Chondrocyte (in vitro differentiated cells): ENCODE measurements at regions not wholly inside any gene's neighbourhood (a gene's known extent, or its start where the extent isn't known, plus 50 kb on each side); places are given as distances from the start of the nearest gene placed in this dataset.

Experiments
- DNase-seq: peaks from one replicate; pipeline ENCODE4 v3.0.0; 2021; ENCODE audit warnings: mixed read lengths, low spot score
- H3K27ac Mint-ChIP-seq: one replicate; pipeline ENCODE4 v1.8.0; 2021; ENCODE audit warnings: mild to moderate bottlenecking, moderate library complexity, mixed read lengths; ENCODE audit not compliant: unreplicated experiment
- H3K27me3 Mint-ChIP-seq: 2 replicates; pipeline ENCODE4 v1.8.0; 2021; ENCODE audit warnings: low read depth, mixed read lengths
- H3K36me3 Mint-ChIP-seq: 2 replicates; pipeline ENCODE4 v1.8.0; 2021; ENCODE audit warnings: low read depth, mixed read lengths
- H3K4me1 Mint-ChIP-seq: 2 replicates; pipeline ENCODE4 v1.8.0; 2021; ENCODE audit warnings: low read depth, mild to moderate bottlenecking, mixed read lengths
- H3K4me3 Mint-ChIP-seq: one replicate; pipeline ENCODE4 v1.8.0; 2021; ENCODE audit warnings: mild to moderate bottlenecking, moderate library complexity, mixed read lengths; ENCODE audit not compliant: unreplicated experiment
- H3K9me3 Mint-ChIP-seq: 2 replicates; pipeline ENCODE4 v1.8.0; 2021; ENCODE audit warnings: low read depth, mixed read lengths
- TF ChIP-seq, protein P1 (sequence below): fragments of 200-600 bp; sonication (generic); IDR thresholded peaks from 2 replicates; pipeline ENCODE4 v1.5.0; 2021; ENCODE audit warnings: antibody characterized with exemption, mild to moderate bottlenecking, moderate library complexity

GRCh38 chr11:131246156-131246555 is 124.3 kb upstream of the NTM start:
- H3K4me3 Mint-ChIP-seq: no peak overlapping the region
- TF ChIP-seq, protein P1, sequence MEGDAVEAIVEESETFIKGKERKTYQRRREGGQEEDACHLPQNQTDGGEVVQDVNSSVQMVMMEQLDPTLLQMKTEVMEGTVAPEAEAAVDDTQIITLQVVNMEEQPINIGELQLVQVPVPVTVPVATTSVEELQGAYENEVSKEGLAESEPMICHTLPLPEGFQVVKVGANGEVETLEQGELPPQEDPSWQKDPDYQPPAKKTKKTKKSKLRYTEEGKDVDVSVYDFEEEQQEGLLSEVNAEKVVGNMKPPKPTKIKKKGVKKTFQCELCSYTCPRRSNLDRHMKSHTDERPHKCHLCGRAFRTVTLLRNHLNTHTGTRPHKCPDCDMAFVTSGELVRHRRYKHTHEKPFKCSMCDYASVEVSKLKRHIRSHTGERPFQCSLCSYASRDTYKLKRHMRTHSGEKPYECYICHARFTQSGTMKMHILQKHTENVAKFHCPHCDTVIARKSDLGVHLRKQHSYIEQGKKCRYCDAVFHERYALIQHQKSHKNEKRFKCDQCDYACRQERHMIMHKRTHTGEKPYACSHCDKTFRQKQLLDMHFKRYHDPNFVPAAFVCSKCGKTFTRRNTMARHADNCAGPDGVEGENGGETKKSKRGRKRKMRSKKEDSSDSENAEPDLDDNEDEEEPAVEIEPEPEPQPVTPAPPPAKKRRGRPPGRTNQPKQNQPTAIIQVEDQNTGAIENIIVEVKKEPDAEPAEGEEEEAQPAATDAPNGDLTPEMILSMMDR: no peak
- H3K27me3 Mint-ChIP-seq: peaks cover 39% of the 10 kb centered on the region
- peaks cover 5% of the 10 kb centered on the region for H3K9me3 Mint-ChIP-seq
- H3K27ac Mint-ChIP-seq: no peak overlapping the region
- peaks cover 12% of the 10 kb centered on the region for H3K4me1 Mint-ChIP-seq
- DNase-seq: no peak
- H3K36me3 Mint-ChIP-seq: no peaks in the 10 kb centered on the region

DNA sequence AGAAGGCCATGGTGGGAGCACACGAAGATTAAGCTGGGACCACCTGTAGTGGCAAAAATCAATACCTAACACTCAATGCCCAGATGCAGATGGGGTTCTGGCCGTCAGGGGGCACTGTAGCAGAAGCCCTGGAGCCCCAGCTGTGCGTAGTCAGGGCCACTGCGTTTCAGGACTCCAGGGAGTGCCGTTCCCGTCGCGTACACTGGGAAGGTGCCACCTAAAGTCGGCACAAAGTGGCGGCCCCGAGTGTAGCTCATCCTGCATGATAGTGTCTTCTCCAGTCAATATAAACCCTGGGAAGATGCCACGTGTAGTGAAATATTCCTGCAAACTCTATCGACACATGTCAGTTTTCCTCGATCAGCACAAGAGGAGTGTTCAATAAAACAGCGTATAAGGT is 123.8 kb upstream of the NTM start:
- H3K27me3 Mint-ChIP-seq: peaks cover 43% of the 10 kb centered on the region
- H3K4me1 Mint-ChIP-seq: peaks cover 12% of the 10 kb centered on the region
- H3K27ac Mint-ChIP-seq: no peak overlapping the region
- DNase-seq: no peak
- no peaks in the 10 kb centered on the region for H3K36me3 Mint-ChIP-seq
- TF ChIP-seq, protein P1: peak; percentile 56
- H3K4me3 Mint-ChIP-seq: no peak overlapping the region
- peaks cover 5% of the 10 kb centered on the region for H3K9me3 Mint-ChIP-seq

DNA sequence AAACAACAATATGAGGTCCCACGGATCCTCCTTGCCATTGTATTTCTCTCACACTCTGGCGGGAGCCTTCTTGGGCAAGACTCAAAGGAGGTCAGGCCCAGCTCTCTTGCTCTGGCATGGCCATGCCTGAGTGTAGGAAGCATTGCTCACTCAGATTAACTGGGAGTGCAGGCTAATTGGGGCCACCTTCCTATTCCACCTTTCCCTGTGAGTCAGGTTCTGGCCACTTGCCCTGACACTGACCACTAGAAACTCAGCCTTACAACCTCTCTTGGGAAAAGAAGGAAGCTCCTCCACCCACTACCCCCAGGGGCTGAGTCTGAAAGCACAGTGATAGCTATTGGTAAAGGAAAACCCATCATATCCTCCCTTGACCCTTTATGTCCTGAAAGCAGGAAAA is 121.8 kb upstream of the NTM start:
- peaks cover 53% of the 10 kb centered on the region for H3K27me3 Mint-ChIP-seq
- no peak overlapping the region for H3K27ac Mint-ChIP-seq
- TF ChIP-seq, protein P1: no peak

GRCh38 chr11:131253142-131253655 is 117.2 kb upstream of the NTM start:
- Mint-ChIP-seq H3K36me3 (no peaks in the 10 kb centered on the region), H3K4me3 (no peak overlapping the region), H3K27ac (no peak overlapping the region), H3K27me3 (peaks cover 39% of the 10 kb centered on the region), H3K9me3 (no peaks in the 10 kb centered on the region), H3K4me1 (peaks cover 7% of the 10 kb centered on the region)
- TF ChIP-seq, protein P1: no peak
- no peak for DNase-seq

More for the DNA sequence above, 121.8 kb upstream of the NTM start:
- Mint-ChIP-seq H3K4me3 (no peak overlapping the region), H3K9me3 (no peaks in the 10 kb centered on the region), H3K36me3 (no peaks in the 10 kb centered on the region), H3K4me1 (peaks cover 13% of the 10 kb centered on the region)
- DNase-seq: no peak

GRCh38 chr11:131253656-131254151 is 116.7 kb upstream of the NTM start:
- H3K36me3 Mint-ChIP-seq: no peaks in the 10 kb centered on the region
- H3K4me3 Mint-ChIP-seq: no peak overlapping the region
- DNase-seq: no peak
- H3K4me1 Mint-ChIP-seq: peaks cover 7% of the 10 kb centered on the region
- TF ChIP-seq, protein P1: no peak
- no peaks in the 10 kb centered on the region for H3K9me3 Mint-ChIP-seq
- peaks cover 42% of the 10 kb centered on the region for H3K27me3 Mint-ChIP-seq
- H3K27ac Mint-ChIP-seq: no peak overlapping the region
